HG03135 (cell line): ENCODE measurements at regions not wholly inside any gene's neighbourhood (a gene's known extent, or its start where the extent isn't known, plus 50 kb on each side); places are given as distances from the start of the nearest gene placed in this dataset.
"Not testable (repeated sequence)": the region's sequence is repeated elsewhere in the genome, so short reads cannot be mapped to it uniquely, and the experiment has no call there.

ENCODE experiments used
- ATAC-seq: cut with Tn5 transposase; IDR thresholded peaks from one replicate; pipeline ENCODE4 v1.9.1; 2021; ENCODE audit warnings: mild to moderate bottlenecking, moderate library complexity; ENCODE audit not compliant: unreplicated experiment

DNA sequence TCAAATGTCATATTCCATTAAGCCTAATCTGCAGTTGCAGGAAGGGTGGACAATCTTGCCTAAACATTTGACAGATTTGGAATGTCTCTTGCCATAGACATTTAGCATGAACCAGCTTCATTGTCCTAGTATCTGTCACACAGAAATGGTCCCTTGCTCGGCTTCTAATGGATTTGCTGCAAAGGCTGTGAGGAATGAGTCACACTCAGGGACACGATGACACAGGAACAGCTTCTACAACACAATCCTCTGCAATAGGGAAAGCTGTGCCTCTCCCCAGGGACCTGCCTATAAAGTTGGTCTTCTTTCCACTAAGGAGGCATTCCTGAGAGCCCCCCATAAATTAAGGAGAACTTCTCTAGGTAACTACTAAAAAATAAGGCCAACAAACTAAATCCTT lies 155.1 kb upstream of the L3MBTL4 start:
- ATAC-seq: no peak

GRCh38 chr18:6570581-6571238 lies 156.0 kb upstream of the L3MBTL4 start:
- ATAC-seq: no peak

GRCh38 chr18:6571239-6571602 lies 156.5 kb upstream of the L3MBTL4 start:
- no peak for ATAC-seq

DNA sequence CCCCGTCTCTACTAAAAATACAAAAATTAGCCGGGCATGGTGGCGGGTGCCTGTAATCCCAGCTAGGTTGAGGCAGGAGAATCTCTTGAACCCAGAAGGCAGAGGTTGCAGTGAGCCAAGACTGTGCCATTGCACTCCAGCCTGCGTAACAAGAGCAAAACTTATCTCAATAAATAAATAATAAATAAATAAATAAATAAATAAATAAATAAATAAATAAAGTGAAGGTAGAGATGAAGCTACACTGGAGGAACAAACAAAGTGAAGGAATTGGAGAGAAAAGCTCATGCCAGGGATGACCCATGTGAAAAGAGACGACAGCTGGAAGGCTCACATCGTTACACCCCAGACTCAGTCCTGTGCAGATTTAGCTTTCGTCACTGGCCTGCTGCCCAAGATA lies 157.3 kb upstream of the ARHGAP28 start:
- ATAC-seq: not testable (repeated sequence)

DNA sequence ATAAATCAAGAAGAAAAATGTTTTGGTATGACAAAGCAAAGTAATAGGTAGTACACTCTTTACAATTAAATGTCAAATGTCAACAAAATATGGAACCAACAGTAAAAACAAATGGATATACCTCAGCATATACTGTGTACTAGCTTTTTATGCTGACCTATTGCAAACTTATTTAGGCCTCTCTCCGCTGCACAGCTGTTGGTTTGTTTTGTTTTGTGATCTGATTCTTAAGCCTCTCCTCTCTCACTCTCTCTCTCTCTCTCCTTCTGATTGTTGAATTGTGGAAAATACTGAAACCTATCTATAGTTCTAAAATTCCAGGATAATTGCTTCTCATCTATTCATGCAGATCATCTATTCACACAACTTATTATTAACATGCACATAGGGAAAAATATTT lies 154.9 kb upstream of the ARHGAP28 start:
- no peak for ATAC-seq

DNA sequence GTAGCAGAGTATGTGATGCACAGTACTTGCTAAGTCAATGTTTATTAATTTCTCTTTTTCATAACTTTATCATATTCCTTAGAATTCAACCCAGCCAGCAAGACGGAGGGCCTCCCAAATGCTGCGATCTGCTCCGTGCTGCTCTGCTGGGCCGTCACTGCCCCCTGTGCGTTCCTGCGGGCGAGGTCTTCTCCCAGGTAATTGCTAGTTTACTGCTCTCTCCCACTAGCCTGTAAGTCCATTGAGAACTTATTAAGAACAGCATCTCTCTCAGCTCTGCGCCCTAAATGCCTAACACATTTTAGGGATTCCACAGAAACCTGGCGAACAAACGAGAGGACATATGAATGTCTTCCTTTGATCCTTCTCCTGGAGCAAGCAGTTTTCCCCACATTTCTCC lies 153.6 kb upstream of the ARHGAP28 start:
- no peak for ATAC-seq

- no peak for ATAC-seq
Measured at GRCh38 chr18:6576718-6577375, 152.7 kb upstream of the ARHGAP28 start.

GRCh38 chr18:6578686-6579085 lies 150.8 kb upstream of the ARHGAP28 start:
- no peak for ATAC-seq

DNA sequence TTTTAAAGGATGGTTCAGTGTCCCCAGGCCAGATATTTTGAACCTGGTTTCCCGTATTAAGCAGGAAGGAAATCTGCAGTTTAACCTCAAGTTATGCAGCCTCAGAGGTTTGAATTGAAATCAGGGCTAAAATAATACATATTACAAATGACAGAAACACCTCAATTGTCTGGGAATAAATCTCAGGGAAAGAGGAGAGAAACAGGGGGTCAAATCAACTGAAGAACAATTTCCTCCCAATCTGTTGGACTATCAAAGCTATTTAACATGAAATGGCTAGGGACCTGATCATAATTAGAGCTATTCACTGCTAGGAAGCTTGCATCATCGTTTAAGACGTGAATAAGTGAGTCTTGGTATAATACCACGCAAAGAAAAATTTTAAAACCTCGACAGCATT lies 150.0 kb upstream of the ARHGAP28 start:
- no peak for ATAC-seq

DNA sequence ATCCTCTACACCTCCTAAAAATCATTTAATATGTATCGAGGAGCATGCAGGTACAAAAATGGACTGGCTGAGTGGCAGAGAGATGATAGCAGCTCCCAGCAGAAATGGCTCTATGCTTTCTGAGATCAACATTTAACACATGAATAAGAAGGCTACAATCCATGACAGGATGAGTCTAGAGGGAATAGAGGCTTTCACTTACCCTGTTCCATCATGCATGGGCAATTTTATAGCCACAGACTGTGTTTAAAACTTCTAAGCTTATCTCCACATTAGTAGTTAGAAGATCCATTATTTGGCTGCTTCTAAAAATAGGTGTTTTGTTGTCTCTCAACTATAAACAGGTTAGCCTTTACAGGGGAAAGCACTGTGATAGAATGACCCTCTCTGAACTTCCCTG lies 149.1 kb upstream of the ARHGAP28 start:
- ATAC-seq: no peak

- ATAC-seq: no peak
Measured at GRCh38 chr18:6589923-6590322, 139.6 kb upstream of the ARHGAP28 start.

GRCh38 chr18:6590326-6590725 lies 139.2 kb upstream of the ARHGAP28 start:
- no peak for ATAC-seq

- ATAC-seq: no peak
Measured at GRCh38 chr18:6591491-6591890, 138.0 kb upstream of the ARHGAP28 start.

- no peak for ATAC-seq
Measured at GRCh38 chr18:6592522-6592921, 137.0 kb upstream of the ARHGAP28 start.

GRCh38 chr18:6593142-6593885 lies 136.2 kb upstream of the ARHGAP28 start:
- no peak for ATAC-seq

GRCh38 chr18:6595666-6596065 lies 133.8 kb upstream of the ARHGAP28 start:
- ATAC-seq: no peak

- ATAC-seq: no peak
Measured at GRCh38 chr18:6598657-6599056, 130.9 kb upstream of the ARHGAP28 start.

GRCh38 chr18:6600667-6601167 lies 128.8 kb upstream of the ARHGAP28 start:
- no peak for ATAC-seq

- ATAC-seq: no peak
Measured at GRCh38 chr18:6601241-6601640, 128.3 kb upstream of the ARHGAP28 start.

- no peak for ATAC-seq
Measured at GRCh38 chr18:6602365-6602764, 127.2 kb upstream of the ARHGAP28 start.

GRCh38 chr18:6604573-6604941 lies 125.0 kb upstream of the ARHGAP28 start:
- no peak for ATAC-seq
